HL-60/S4 treated with phorbol 12-myristate 13-acetate at 8.2 ng/mL for 4 days and 3 days (cell line): ENCODE measurements at regions not wholly inside any gene's neighbourhood (a gene's known extent, or its start where the extent isn't known, plus 50 kb on each side); places are given as distances from the start of the nearest gene placed in this dataset.

Experiments used
- in situ Hi-C: fragments of 300-500 bp; cut with MboI; formaldehyde crosslinking; loops from 2 replicates; pipeline ENCODE4 v1.15.0; 2022; ENCODE audit warnings: low sequenced_read_pairs

DNA sequence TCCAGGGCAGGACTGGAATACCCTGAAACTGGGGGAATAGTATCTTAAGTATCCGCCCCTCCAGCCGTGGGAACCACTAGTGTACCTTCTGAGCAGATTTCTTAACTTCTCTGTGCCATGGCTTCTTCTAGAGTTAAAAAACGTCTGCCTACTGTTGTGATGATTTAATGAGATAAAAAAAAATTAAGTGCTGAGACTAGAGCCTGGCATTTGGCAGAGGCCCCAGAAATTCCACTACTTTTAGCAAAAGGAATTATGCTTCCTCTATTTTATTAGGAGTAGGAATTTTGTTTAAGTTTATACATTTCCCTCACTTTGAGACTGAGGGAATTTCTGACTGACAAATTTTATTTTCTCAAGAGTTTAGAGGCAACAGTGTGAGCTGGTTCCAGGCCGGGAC lies 371.2 kb upstream of the B3GAT1 start:
- in situ Hi-C loops, result no loop called here

- in situ Hi-C loops, result no loop called here
Observed at GRCh38 chr11:134781380-134781866, 369.4 kb upstream of the B3GAT1 start.

- in situ Hi-C loops, result no loop called here
Observed at GRCh38 chr11:134780486-134781147, 368.6 kb upstream of the B3GAT1 start.

GRCh38 chr11:134779179-134779578 lies 367.1 kb upstream of the B3GAT1 start:
- in situ Hi-C loops, result no loop called here

DNA sequence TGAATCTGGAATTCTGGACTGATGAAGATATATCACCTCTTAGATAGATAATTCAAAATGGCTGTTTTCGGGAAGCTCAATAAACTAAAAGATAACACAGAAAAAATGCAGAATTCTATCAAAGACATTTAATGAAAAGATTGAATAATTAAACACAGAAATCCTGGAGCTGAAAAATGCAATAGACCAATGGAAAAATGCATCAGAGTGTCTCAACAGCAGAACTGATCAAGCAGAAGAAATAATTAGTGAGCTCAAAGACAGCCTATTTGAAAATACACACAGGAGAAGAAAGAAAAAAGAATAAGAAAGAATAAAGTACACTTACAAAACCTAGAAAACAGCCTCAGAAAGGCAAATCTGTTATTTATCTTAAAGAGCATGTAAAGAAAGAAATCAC lies 356.4 kb upstream of the B3GAT1 start:
- in situ Hi-C loops, result no loop called here

DNA sequence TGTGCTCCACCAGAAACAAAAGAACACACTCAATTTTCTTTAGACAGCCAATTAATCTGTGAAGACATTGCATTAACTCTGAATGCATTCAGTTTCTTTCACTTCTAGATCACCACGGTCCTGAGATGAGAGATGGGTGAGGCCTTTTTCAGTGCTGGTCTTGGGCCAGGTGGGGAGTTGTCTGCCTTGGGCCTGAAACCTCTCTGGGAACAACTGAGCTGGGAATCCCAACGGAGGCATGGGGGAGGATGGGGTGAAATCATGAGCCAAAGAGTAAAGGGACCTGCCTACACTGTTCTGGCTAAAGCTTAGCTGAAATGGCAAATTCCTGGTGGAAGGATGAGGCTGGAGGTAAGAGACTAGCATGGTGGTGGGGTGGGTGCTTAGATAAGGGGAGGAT lies 353.5 kb upstream of the B3GAT1 start:
- in situ Hi-C loops, result no loop called here

- in situ Hi-C loops, result no loop called here
Observed at GRCh38 chr11:134764966-134765365, 352.9 kb upstream of the B3GAT1 start.

DNA sequence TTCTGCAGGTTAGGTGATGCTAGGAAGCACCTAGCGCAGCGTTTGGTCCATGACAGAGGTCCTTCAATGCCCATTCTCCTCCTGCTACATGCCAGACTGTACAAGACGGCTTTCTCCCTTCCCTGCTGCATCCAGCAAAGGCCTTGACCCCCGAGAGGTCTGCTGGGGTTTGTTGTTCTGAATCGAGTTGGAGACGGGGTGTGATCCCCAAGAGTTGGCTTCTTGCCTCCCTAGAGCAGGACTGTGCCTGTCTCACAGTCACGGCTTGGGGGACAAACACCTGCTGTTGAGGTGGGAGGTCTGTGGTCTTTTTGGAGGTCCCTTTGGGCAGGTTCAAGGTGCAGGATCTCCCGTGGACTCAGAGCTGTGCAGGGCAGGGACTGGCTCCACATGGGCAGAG lies 352.3 kb upstream of the B3GAT1 start:
- in situ Hi-C loops, result no loop called here

- in situ Hi-C loops, result no loop called here
Observed at GRCh38 chr11:134763030-134763388, 351.0 kb upstream of the B3GAT1 start.

DNA sequence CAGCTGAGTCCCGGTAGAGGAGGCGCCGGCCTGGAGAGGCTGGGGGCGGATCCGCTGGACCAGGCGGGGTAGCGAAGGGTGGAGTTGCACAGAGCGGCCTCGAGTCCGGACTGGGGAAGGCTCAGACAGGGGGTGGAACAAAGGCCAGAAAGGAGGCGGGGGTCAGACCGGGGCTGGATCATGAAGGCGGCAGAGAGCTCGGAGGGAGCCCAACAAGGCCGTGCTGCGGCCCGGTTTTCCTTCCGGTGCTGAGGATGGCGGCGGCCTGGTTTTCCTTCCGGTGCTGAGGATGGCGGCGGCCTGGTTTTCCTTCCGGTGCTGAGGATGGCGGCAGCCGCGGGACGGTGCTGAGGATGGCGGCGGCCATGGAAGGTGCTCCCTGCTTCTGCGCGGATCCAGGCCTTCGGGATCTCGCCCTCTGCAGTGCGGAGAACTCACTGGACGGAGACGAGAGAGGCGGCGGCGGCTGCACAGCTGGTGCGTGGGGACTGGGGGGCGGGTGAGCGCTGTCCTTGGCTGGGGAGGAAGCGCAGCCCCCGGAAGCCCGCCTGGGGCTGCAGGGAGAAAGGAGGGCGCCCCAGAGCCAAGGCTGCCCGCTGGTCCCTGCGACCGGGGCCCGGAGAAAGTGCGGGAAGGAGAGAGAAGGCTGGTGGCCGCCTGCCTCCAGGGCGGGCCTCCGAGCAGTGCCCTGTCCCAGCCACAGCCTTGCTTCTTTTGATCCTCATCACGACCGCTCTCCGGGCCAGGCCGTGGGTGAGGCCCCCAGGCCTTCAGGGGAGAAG lies 350.4 kb upstream of the B3GAT1 start:
- in situ Hi-C loops, result no loop called here

- in situ Hi-C loops, result no loop called here
Observed at GRCh38 chr11:134761926-134762247, 349.8 kb upstream of the B3GAT1 start.

GRCh38 chr11:134761386-134761785 lies 349.3 kb upstream of the B3GAT1 start:
- in situ Hi-C loops, result no loop called here

DNA sequence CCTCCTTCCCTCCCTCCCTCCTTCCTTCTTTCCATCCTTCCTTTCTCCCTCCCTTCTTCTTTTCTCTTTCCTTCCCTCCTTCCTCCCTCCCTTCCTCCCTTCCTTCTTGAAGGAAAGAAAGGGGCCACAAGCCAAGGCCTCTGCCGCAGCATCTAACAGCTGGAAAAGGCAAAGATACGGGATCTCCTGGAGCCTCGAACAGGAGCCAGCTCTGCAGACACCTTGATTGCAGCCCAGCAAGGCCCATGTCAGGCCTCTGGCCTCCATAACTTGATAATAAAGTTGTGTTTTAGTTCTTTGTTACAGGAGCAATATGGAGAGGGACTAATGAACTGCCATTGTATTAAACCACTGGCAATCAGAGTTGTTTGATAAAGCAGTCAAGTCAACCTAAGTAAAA lies 348.9 kb upstream of the B3GAT1 start:
- in situ Hi-C loops, result no loop called here

- in situ Hi-C loops, result no loop called here
Observed at GRCh38 chr11:134760299-134760698, 348.3 kb upstream of the B3GAT1 start.

GRCh38 chr11:134759855-134760254 lies 347.8 kb upstream of the B3GAT1 start:
- in situ Hi-C loops, result no loop called here

- in situ Hi-C loops, result no loop called here
Observed at GRCh38 chr11:134759274-134759673, 347.2 kb upstream of the B3GAT1 start.

DNA sequence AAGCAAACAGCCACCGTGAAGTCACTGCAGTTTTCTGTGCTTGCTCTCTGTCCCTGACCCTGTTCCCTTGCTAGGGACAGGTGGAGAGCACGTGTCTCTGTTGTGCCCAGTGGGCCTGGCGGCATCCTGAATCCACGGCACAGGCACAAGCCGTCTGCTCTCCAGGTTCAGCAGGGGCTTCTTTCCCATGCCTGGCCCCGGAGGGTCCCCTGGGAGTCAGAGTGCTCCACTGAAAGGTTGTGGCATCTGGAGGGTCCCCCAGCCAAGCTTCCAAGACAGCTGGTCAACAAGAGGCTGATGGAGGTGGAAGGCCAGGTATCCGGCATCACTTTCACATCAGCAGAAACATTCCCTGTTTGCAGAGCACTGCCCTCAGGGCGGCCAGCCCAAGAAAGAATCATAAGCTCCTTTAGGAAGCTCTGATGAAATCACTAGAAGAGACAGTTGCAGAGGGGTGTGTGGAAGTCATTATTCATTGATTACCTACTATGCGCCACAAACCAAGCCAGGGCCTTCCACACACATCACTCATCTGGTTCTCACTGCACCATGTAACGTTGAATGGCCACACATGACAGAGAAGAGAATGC lies 346.4 kb upstream of the B3GAT1 start:
- in situ Hi-C loops, result no loop called here

DNA sequence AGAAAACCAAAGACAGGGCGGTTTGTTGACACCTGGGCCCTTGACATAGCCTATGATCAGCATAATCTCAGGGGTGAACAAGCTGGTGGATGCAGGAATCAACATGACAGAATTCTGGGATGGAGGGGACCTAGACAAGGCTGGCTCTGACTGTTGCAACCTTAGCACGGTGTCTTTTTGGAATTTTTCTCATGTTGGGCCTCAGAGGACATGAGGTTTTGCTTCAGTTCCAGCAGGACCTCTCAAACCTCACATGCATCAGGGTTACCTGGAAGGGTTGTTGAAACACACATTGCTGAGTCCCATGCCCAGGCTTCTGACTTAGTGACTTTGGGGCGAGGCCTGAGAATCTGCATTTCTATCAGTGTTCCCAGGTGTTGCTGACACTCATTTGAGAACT lies 345.6 kb upstream of the B3GAT1 start:
- in situ Hi-C loops, result no loop called here

GRCh38 chr11:134756811-134757540 lies 344.9 kb upstream of the B3GAT1 start:
- in situ Hi-C loops, result no loop called here

- in situ Hi-C loops, result no loop called here
Observed at GRCh38 chr11:134755535-134755934, 343.5 kb upstream of the B3GAT1 start.

DNA sequence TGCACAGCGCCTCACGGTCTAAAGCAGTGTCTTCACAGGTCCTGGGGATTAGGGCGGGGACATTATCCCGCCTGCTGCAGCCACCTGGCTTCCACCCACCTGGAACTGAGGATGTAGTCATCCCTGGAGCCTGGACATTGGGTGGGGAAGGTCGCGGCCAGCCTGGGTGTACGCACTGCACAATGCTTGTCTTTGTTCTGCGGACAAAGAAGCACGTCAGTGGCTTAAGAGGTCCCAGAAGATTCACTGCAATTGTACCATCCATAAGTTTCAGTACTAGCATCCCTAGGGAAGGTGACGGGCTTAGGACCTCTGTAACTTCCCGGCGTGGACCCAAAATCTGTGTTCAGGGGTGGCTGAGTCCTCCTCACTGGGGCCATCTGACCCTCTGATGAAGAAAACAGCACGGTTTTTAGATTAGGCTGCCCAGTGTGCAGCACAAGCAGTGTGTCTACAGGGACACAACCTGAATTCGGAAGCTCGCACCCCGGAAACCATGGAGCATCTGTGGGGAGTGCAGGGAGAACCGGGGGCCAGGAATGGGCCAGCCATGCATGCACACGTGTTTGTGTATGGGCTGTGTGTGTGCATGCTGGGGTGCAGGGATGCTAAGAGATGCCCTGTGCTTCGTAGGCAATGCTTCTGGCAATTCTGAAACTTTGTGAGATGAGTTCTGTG lies 342.6 kb upstream of the B3GAT1 start:
- in situ Hi-C loops, result no loop called here
